ENCODE measurements at regions not wholly inside any gene's neighbourhood (a gene's known extent, or its start where the extent isn't known, plus 50 kb on each side); places are given as distances from the start of the nearest gene placed in this dataset.

GRCh38 chr5:40165789-40166728, 513.7 kb upstream of the PTGER4 start:
- H3K27me3 ChIP-seq (ENCODE audit: control insufficient read depth in 1 of 2, insufficient read depth in 2 of 2, low read length in 1 of 2): no peaks in the 10 kb centered on the region
- intact Hi-C loops (cut with DNase I): no loop called here

GRCh38 chr5:40165106-40165788, 514.5 kb upstream of the PTGER4 start:
- H3K27ac ChIP-seq (ENCODE audit: low read depth in 1 of 2, low read length in 2 of 2): no peak overlapping the region
- ATAC-seq (ENCODE audit: low FRiP score) (no peak), DNase-seq (no peak)
- no peaks in the 10 kb centered on the region for H3K27me3 ChIP-seq (ENCODE audit: control insufficient read depth in 1 of 2, insufficient read depth in 2 of 2, low read length in 1 of 2)
- WGBS, 2 donors: 88 to 89% methylated on average over 6 of the region's 6 CpGs
- H3K4me1 ChIP-seq (ENCODE audit: control insufficient read depth in 1 of 2, insufficient read depth in 2 of 2, low read length in 2 of 2): no peaks in the 10 kb centered on the region
- intact Hi-C loops (cut with DNase I): no loop called here
- H3K36me3 ChIP-seq (ENCODE audit: control insufficient read depth in 1 of 2, insufficient read depth in 2 of 2, low read length in 1 of 2): no peaks in the 10 kb centered on the region
- no peaks in the 10 kb centered on the region for H3K9me3 ChIP-seq (ENCODE audit: control insufficient read depth, low read length)
- no peak overlapping the region for H3K4me3 ChIP-seq (ENCODE audit: low read length in 2 of 2)

More at GRCh38 chr5:40165789-40166728, 513.7 kb upstream of the PTGER4 start:
- H3K9me3 ChIP-seq (ENCODE audit: control insufficient read depth, low read length): no peaks in the 10 kb centered on the region
- WGBS, 2 donors: 52 to 65% methylated on average over 7 of the region's 7 CpGs
- no peaks in the 10 kb centered on the region for H3K36me3 ChIP-seq (ENCODE audit: control insufficient read depth in 1 of 2, insufficient read depth in 2 of 2, low read length in 1 of 2)
- no peak overlapping the region for H3K4me3 ChIP-seq (ENCODE audit: low read length in 2 of 2)
- H3K27ac ChIP-seq (ENCODE audit: low read depth in 1 of 2, low read length in 2 of 2): no peak overlapping the region
- H3K4me1 ChIP-seq (ENCODE audit: control insufficient read depth in 1 of 2, insufficient read depth in 2 of 2, low read length in 2 of 2): no peaks in the 10 kb centered on the region
- no peak for DNase-seq
- ATAC-seq (ENCODE audit: low FRiP score): no peak

- 92 to 93% methylated on average over 7 of the region's 7 CpGs for WGBS, 2 donors
- intact Hi-C loops (cut with DNase I): no loop called here
- Histone ChIP-seq H3K36me3 (ENCODE audit: control insufficient read depth in 1 of 2, insufficient read depth in 2 of 2, low read length in 1 of 2) (no peaks in the 10 kb centered on the region), H3K9me3 (ENCODE audit: control insufficient read depth, low read length) (no peaks in the 10 kb centered on the region), H3K4me1 (ENCODE audit: control insufficient read depth in 1 of 2, insufficient read depth in 2 of 2, low read length in 2 of 2) (no peaks in the 10 kb centered on the region), H3K27me3 (ENCODE audit: control insufficient read depth in 1 of 2, insufficient read depth in 2 of 2, low read length in 1 of 2) (peaks cover 0 to 2% of the 10 kb centered on the region in 2 donors), H3K4me3 (ENCODE audit: low read length in 2 of 2) (no peak overlapping the region), H3K27ac (ENCODE audit: low read depth in 1 of 2, low read length in 2 of 2) (no peak overlapping the region)
- DNase-seq (no peak), ATAC-seq (ENCODE audit: low FRiP score) (no peak)
Measured at GRCh38 chr5:40160435-40160834, 519.3 kb upstream of the PTGER4 start.

- H3K4me1 ChIP-seq (ENCODE audit: control insufficient read depth in 1 of 2, insufficient read depth in 2 of 2, low read length in 2 of 2): no peaks in the 10 kb centered on the region
- H3K27ac ChIP-seq (ENCODE audit: low read depth in 1 of 2, low read length in 2 of 2): no peak overlapping the region
- WGBS, 2 donors: 76 to 79% methylated on average over 1 of the region's 1 CpG
- H3K36me3 ChIP-seq (ENCODE audit: control insufficient read depth in 1 of 2, insufficient read depth in 2 of 2, low read length in 1 of 2): no peaks in the 10 kb centered on the region
- no peak for DNase-seq
- H3K9me3 ChIP-seq (ENCODE audit: control insufficient read depth, low read length): no peaks in the 10 kb centered on the region
- intact Hi-C loops (cut with DNase I): no loop called here
- no peak for ATAC-seq (ENCODE audit: low FRiP score)
- H3K27me3 ChIP-seq (ENCODE audit: control insufficient read depth in 1 of 2, insufficient read depth in 2 of 2, low read length in 1 of 2): peaks cover 0 to 2% of the 10 kb centered on the region in 2 donors
- H3K4me3 ChIP-seq (ENCODE audit: low read length in 2 of 2): no peak overlapping the region
Measured at GRCh38 chr5:40154194-40154593, 525.5 kb upstream of the PTGER4 start.

GRCh38 chr5:40150896-40151295, 528.8 kb upstream of the PTGER4 start:
- Histone ChIP-seq H3K36me3 (ENCODE audit: control insufficient read depth in 1 of 2, insufficient read depth in 2 of 2, low read length in 1 of 2) (no peaks in the 10 kb centered on the region), H3K4me1 (ENCODE audit: control insufficient read depth in 1 of 2, insufficient read depth in 2 of 2, low read length in 2 of 2) (no peaks in the 10 kb centered on the region), H3K4me3 (ENCODE audit: low read length in 2 of 2) (no peak overlapping the region), H3K9me3 (ENCODE audit: control insufficient read depth, low read length) (no peaks in the 10 kb centered on the region), H3K27me3 (ENCODE audit: control insufficient read depth in 1 of 2, insufficient read depth in 2 of 2, low read length in 1 of 2) (no peaks in the 10 kb centered on the region), H3K27ac (ENCODE audit: low read depth in 1 of 2, low read length in 2 of 2) (no peak overlapping the region)
- ATAC-seq (ENCODE audit: low FRiP score) (no peak), DNase-seq (no peak)
- intact Hi-C loops (cut with DNase I): no loop called here
- WGBS, 2 donors: 27 to 39% methylated on average over 1 of the region's 1 CpG

- intact Hi-C loops (cut with DNase I): no loop called here
Measured at GRCh38 chr5:40141896-40142295, 537.8 kb upstream of the PTGER4 start.

GRCh38 chr5:40141418-40141817, 538.3 kb upstream of the PTGER4 start:
- ATAC-seq (ENCODE audit: low FRiP score): no peak

More at GRCh38 chr5:40141896-40142295, 537.8 kb upstream of the PTGER4 start:
- no peak for DNase-seq
- Histone ChIP-seq H3K27me3 (ENCODE audit: control insufficient read depth in 1 of 2, insufficient read depth in 2 of 2, low read length in 1 of 2) (no peaks in the 10 kb centered on the region), H3K27ac (ENCODE audit: low read depth in 1 of 2, low read length in 2 of 2) (no peak overlapping the region), H3K9me3 (ENCODE audit: control insufficient read depth, low read length) (no peaks in the 10 kb centered on the region), H3K4me1 (ENCODE audit: control insufficient read depth in 1 of 2, insufficient read depth in 2 of 2, low read length in 2 of 2) (no peaks in the 10 kb centered on the region), H3K4me3 (ENCODE audit: low read length in 2 of 2) (no peak overlapping the region), H3K36me3 (ENCODE audit: control insufficient read depth in 1 of 2, insufficient read depth in 2 of 2, low read length in 1 of 2) (no peaks in the 10 kb centered on the region)
- no peak for ATAC-seq (ENCODE audit: low FRiP score)

GRCh38 chr5:40137223-40137622, 542.5 kb upstream of the PTGER4 start:
- Histone ChIP-seq H3K4me3 (ENCODE audit: low read length in 2 of 2) (no peak overlapping the region), H3K27ac (ENCODE audit: low read depth in 1 of 2, low read length in 2 of 2) (no peak overlapping the region), H3K36me3 (ENCODE audit: control insufficient read depth in 1 of 2, insufficient read depth in 2 of 2, low read length in 1 of 2) (no peaks in the 10 kb centered on the region), H3K27me3 (ENCODE audit: control insufficient read depth in 1 of 2, insufficient read depth in 2 of 2, low read length in 1 of 2) (no peaks in the 10 kb centered on the region), H3K4me1 (ENCODE audit: control insufficient read depth in 1 of 2, insufficient read depth in 2 of 2, low read length in 2 of 2) (no peaks in the 10 kb centered on the region), H3K9me3 (ENCODE audit: control insufficient read depth, low read length) (no peaks in the 10 kb centered on the region)
- DNase-seq: no peak
- ATAC-seq (ENCODE audit: low FRiP score): no peak
- WGBS, 2 donors: 74 to 87% methylated on average over 1 of the region's 1 CpG
- intact Hi-C loops (cut with DNase I): no loop called here

More at GRCh38 chr5:40141418-40141817, 538.3 kb upstream of the PTGER4 start:
- H3K4me1 ChIP-seq (ENCODE audit: control insufficient read depth in 1 of 2, insufficient read depth in 2 of 2, low read length in 2 of 2): no peaks in the 10 kb centered on the region
- DNase-seq: no peak
- no peak overlapping the region for H3K27ac ChIP-seq (ENCODE audit: low read depth in 1 of 2, low read length in 2 of 2)
- H3K9me3 ChIP-seq (ENCODE audit: control insufficient read depth, low read length): no peaks in the 10 kb centered on the region
- H3K4me3 ChIP-seq (ENCODE audit: low read length in 2 of 2): no peak overlapping the region
- H3K36me3 ChIP-seq (ENCODE audit: control insufficient read depth in 1 of 2, insufficient read depth in 2 of 2, low read length in 1 of 2): no peaks in the 10 kb centered on the region
- intact Hi-C loops (cut with DNase I): no loop called here
- H3K27me3 ChIP-seq (ENCODE audit: control insufficient read depth in 1 of 2, insufficient read depth in 2 of 2, low read length in 1 of 2): no peaks in the 10 kb centered on the region
- 75 to 77% methylated on average over 3 of the region's 3 CpGs for WGBS, 2 donors

All from aorta (tissue), 5 donors.